ENCODE measurements at regions not wholly inside any gene's neighbourhood (a gene's known extent, or its start where the extent isn't known, plus 50 kb on each side); places are given as distances from the start of the nearest gene placed in this dataset.

DNA sequence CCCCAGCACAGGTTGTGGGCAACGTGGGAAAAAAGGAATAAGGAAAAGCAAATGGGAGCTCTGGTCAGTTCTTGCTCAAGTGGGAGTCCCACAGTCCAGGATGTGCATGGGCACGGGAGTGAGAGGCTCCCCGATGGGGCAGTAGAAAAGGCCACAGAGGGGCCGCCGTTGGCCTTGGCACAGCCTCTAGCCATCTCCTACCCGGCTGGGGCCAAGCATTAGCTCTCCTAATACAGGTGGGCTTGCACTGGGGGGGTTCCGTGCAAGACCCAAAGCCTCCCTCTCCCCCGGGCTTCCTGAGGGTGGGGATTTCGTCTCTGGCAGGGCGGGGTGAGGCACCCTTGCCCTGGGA lies 212.2 kb upstream of the MVB12B start:
- TF ChIP-seq POLR2A (IDR thresholded peaks at IDR 0.05) (no peak), CTCF (IDR thresholded peaks at IDR 0.05) (no peak)
